ENCODE measurements at regions not wholly inside any gene's neighbourhood (a gene's known extent, or its start where the extent isn't known, plus 50 kb on each side); places are given as distances from the start of the nearest gene placed in this dataset.

GRCh38 chr12:97936165-97936564 lies 473.6 kb downstream of the RMST start:
- DNase-seq = no peak

- no peak for DNase-seq
These were observed 475.4 kb downstream of the RMST start for GRCh38 chr12:97938031-97938430.

GRCh38 chr12:97939156-97939555 lies 476.6 kb downstream of the RMST start:
- DNase-seq = no peak

GRCh38 chr12:97940105-97940504 lies 477.5 kb downstream of the RMST start:
- DNase-seq = no peak

- DNase-seq = no peak
These were observed 478.0 kb downstream of the RMST start for GRCh38 chr12:97940629-97941028.

- no peak for DNase-seq
These were observed 479.2 kb downstream of the RMST start for GRCh38 chr12:97941686-97942354.

GRCh38 chr12:97943359-97943758 lies 480.8 kb downstream of the RMST start:
- DNase-seq = no peak

- no peak for DNase-seq
These were observed 482.0 kb downstream of the RMST start for GRCh38 chr12:97944576-97944975.

- no peak for DNase-seq
These were observed 484.1 kb downstream of the RMST start for GRCh38 chr12:97946701-97947100.

GRCh38 chr12:97948591-97948990 lies 486.0 kb downstream of the RMST start:
- no peak for DNase-seq

GRCh38 chr12:97951239-97951638 lies 488.6 kb downstream of the RMST start:
- DNase-seq = no peak

GRCh38 chr12:97951717-97952116 lies 489.1 kb downstream of the RMST start:
- DNase-seq = no peak

- no peak for DNase-seq
These were observed 494.5 kb downstream of the RMST start for GRCh38 chr12:97957109-97957508.

GRCh38 chr12:97960225-97960624 lies 497.6 kb downstream of the RMST start:
- no peak for DNase-seq

- no peak for DNase-seq
These were observed 498.4 kb downstream of the RMST start for GRCh38 chr12:97960741-97961608.

- DNase-seq = no peak
These were observed 505.2 kb downstream of the RMST start for GRCh38 chr12:97967831-97968230.

- no peak for DNase-seq
These were observed 506.1 kb downstream of the RMST start for GRCh38 chr12:97968641-97969197.

- DNase-seq = no peak
These were observed 515.3 kb downstream of the RMST start for GRCh38 chr12:97977870-97978405.

- DNase-seq = no peak
These were observed 520.1 kb downstream of the RMST start for GRCh38 chr12:97982684-97983083.

GRCh38 chr12:97983796-97984195 lies 521.2 kb downstream of the RMST start:
- no peak for DNase-seq

GRCh38 chr12:97984436-97984835 lies 521.8 kb downstream of the RMST start:
- DNase-seq = no peak

GRCh38 chr12:97984974-97985580 lies 522.5 kb downstream of the RMST start:
- DNase-seq = no peak

- no peak for DNase-seq
These were observed 523.2 kb downstream of the RMST start for GRCh38 chr12:97985834-97986233.
